Uterus (tissue), 2 donors: ENCODE measurements at regions not wholly inside any gene's neighbourhood (a gene's known extent, or its start where the extent isn't known, plus 50 kb on each side); places are given as distances from the start of the nearest gene placed in this dataset.

Experiments used
- CTCF ChIP-seq, 4 experiments: fragments of 200-600 bp in 2 of 4; fragments of 450-650 bp in 2 of 4; sonication (generic) in 2 of 4; IDR thresholded peaks; one replicate each; pipeline ENCODE4 v1.5.1; 2016 to 2019; ENCODE audit warnings: antibody characterized with exemption in 4 of 4, mild to moderate bottlenecking in 2 of 4, moderate library complexity in 1 of 4
- POLR2A ChIP-seq, 2 donors: fragments of 450-650 bp; IDR thresholded peaks; one replicate each; pipeline ENCODE4 v1.6.1; 2016; ENCODE audit warnings: antibody characterized with exemption in 2 of 2, mild to moderate bottlenecking in 1 of 2, moderate library complexity in 1 of 2

DNA sequence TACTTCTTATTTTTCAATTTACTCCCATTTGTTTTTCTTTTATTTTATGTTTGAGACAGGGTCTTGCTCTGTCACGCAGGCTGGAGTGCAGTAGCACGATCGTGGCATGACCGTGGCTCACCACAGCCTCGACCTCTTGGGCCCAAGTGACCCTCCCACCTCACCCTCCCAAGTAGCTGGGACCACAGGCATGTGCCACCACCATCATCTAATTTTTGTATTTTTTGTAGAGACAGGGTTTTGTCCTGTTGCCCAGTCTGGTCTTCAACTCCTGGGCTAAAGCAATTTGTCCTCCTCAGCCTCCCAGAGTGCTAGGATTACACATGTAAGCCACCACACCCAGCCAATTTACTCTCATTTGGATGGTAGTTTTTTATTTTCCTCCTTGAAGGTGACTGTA, 679.3 kb upstream of the CCDC179 start:
- TF ChIP-seq CTCF (IDR thresholded peaks at IDR 0.05) (no peak), POLR2A (IDR thresholded peaks at IDR 0.05) (no peak)
